ENCODE measurements at regions not wholly inside any gene's neighbourhood (a gene's known extent, or its start where the extent isn't known, plus 50 kb on each side); places are given as distances from the start of the nearest gene placed in this dataset.

GRCh38 chr12:85393606-85394005 lies 113.6 kb downstream of the ALX1 start:
- no peak for TF ChIP-seq CTCF (IDR thresholded peaks at IDR 0.05)
- TF ChIP-seq POLR2A (IDR thresholded peaks at IDR 0.05), result no peak

All from lower leg skin (tissue), 3 donors.